IMR-90 (cell line): ENCODE measurements at regions not wholly inside any gene's neighbourhood (a gene's known extent, or its start where the extent isn't known, plus 50 kb on each side); places are given as distances from the start of the nearest gene placed in this dataset.

Source experiments
- ATAC-seq: fragments of 200-7000 bp; cut with Tn5 transposase; 2 replicates; pipeline ENCODE4 v1.9.1; 2020; ENCODE audit warnings: low read depth, mild to moderate bottlenecking, moderate library complexity
- BruUV-seq: library from RNA; stranded (reverse); fragments of 400-500 nt; replicated peaks from 2 replicates; lab custom pipeline; 2021; lab: Mats Ljungman, UMichigan
- CTCF ChIA-PET: fragments of 300-600 bp; formaldehyde crosslinking; extraction: SDS; loops from one replicate; lab custom pipeline; 2021; ENCODE audit warnings: antibody characterized with exemption; lab: Yijun Ruan, JAX
- POLR2A ChIA-PET: fragments of 300-600 bp; sonication (Branson Sonifier 250); formaldehyde crosslinking; loops from one replicate; lab custom pipeline; 2022; ENCODE audit warnings: antibody characterized with exemption; ENCODE audit not compliant: unreplicated experiment; lab: Charles Lee
- DNase-seq: peaks from one replicate; pipeline ENCODE4 v3.0.0; 2013
- H2AFZ ChIP-seq: replicated peaks from 2 replicates; pipeline ENCODE3; 2013; ENCODE audit warnings: low read length, mild to moderate bottlenecking; ENCODE audit not compliant: poor library complexity
- H2AK5ac ChIP-seq: 2 replicates; pipeline ENCODE4 v1.6.1; 2013; ENCODE audit warnings: low read depth, low read length, inconsistent platforms
- H2AK9ac ChIP-seq: replicated peaks from 2 replicates; pipeline ENCODE3; 2013; ENCODE audit warnings: mild to moderate bottlenecking, low read depth, low read length, moderate library complexity; ENCODE audit not compliant: poor library complexity
- H2BK120ac ChIP-seq: 2 replicates; pipeline ENCODE4 v1.6.1; 2013; ENCODE audit warnings: low read depth, low read length, inconsistent platforms
- H2BK15ac ChIP-seq: 3 replicates; pipeline ENCODE4 v1.6.1; 2013; ENCODE audit warnings: low read depth, low read length, inconsistent platforms
- H2BK20ac ChIP-seq: 2 replicates; pipeline ENCODE4 v1.6.1; 2013; ENCODE audit warnings: low read depth, mild to moderate bottlenecking, inconsistent platforms, low read length, moderate library complexity
- H2BK5ac ChIP-seq: 2 replicates; pipeline ENCODE4 v1.6.1; 2013; ENCODE audit warnings: mild to moderate bottlenecking, low read depth, low read length, inconsistent platforms; ENCODE audit not compliant: poor library complexity, severe bottlenecking
- H3K14ac ChIP-seq: replicated peaks from 2 replicates; pipeline ENCODE4 v1.6.1; 2013; ENCODE audit warnings: low read depth, low read length, inconsistent platforms
- H3K18ac ChIP-seq: 2 replicates; pipeline ENCODE4 v1.6.1; 2013; ENCODE audit warnings: low read depth, low read length, control low read depth
- H3K23ac ChIP-seq: 2 replicates; pipeline ENCODE4 v1.6.1; 2013; ENCODE audit warnings: low read depth, low read length, inconsistent platforms
- H3K27ac ChIP-seq: 2 replicates; pipeline ENCODE4 v1.5.1; 2013; ENCODE audit warnings: mild to moderate bottlenecking, control low read depth, low read length; ENCODE audit not compliant: insufficient read depth
- H3K27me3 ChIP-seq: 2 replicates; pipeline ENCODE4 v1.6.1; 2013; ENCODE audit warnings: low read length; ENCODE audit not compliant: control insufficient read depth, insufficient read depth
- H3K36me3 ChIP-seq: 2 replicates; pipeline ENCODE4 v1.6.1; 2013; ENCODE audit warnings: low read length, mixed read lengths; ENCODE audit not compliant: control insufficient read depth, insufficient read depth
- H3K4ac ChIP-seq: 2 replicates; pipeline ENCODE4 v1.6.1; 2013; ENCODE audit warnings: low read depth, low read length, inconsistent platforms
- H3K4me1 ChIP-seq: 2 replicates; pipeline ENCODE4 v1.6.1; 2013; ENCODE audit warnings: low read length, mixed read lengths; ENCODE audit not compliant: control insufficient read depth, insufficient read depth
- H3K4me2 ChIP-seq: 2 replicates; pipeline ENCODE4 v1.6.1; 2013; ENCODE audit warnings: low read depth, mild to moderate bottlenecking, control low read depth, low read length, moderate library complexity
- H3K4me3 ChIP-seq: 2 replicates; pipeline ENCODE4 v1.5.1; 2013; ENCODE audit warnings: low read depth, mild to moderate bottlenecking, control low read depth, low read length, moderate library complexity; ENCODE audit not compliant: insufficient read depth
- H3K56ac ChIP-seq: 2 replicates; pipeline ENCODE4 v1.6.1; 2013; ENCODE audit warnings: low read length, inconsistent platforms; ENCODE audit not compliant: insufficient read depth; ENCODE audit errors: extremely low read depth
- H3K79me1 ChIP-seq, 2 experiments: 2 replicates each; pipeline ENCODE4 v1.6.1; 2013; ENCODE audit warnings: low read length in 2 of 2, inconsistent platforms in 1 of 2, low read depth in 1 of 2
- H3K9ac ChIP-seq: 2 replicates; pipeline ENCODE4 v1.6.1; 2013; ENCODE audit warnings: low read depth, low read length, control low read depth
- H3K9me1 ChIP-seq: 2 replicates; pipeline ENCODE4 v1.6.1; 2013; ENCODE audit warnings: low read length, inconsistent platforms; ENCODE audit not compliant: insufficient read depth
- H3K9me3 ChIP-seq: 2 replicates; pipeline ENCODE4 v1.6.1; 2013; ENCODE audit warnings: low read length; ENCODE audit not compliant: control insufficient read depth, insufficient read depth
- H4K20me1 ChIP-seq: 2 replicates; pipeline ENCODE4 v1.6.1; 2013; ENCODE audit warnings: low read length, inconsistent platforms; ENCODE audit not compliant: insufficient read depth
- H4K5ac ChIP-seq: 2 replicates; pipeline ENCODE4 v1.6.1; 2013; ENCODE audit warnings: mild to moderate bottlenecking, low read depth, low read length, control low read depth
- H4K8ac ChIP-seq, 2 experiments: 2 replicates each; pipeline ENCODE4 v1.6.1; 2013; ENCODE audit warnings: low read depth in 2 of 2, low read length in 2 of 2, control low read depth in 1 of 2, inconsistent platforms in 1 of 2
- H4K91ac ChIP-seq: 2 replicates; pipeline ENCODE4 v1.6.1; 2013; ENCODE audit warnings: low read depth, low read length, inconsistent platforms; ENCODE audit not compliant: insufficient read depth
- BHLHE40 ChIP-seq: fragments of 150-350 bp; IDR thresholded peaks from 2 replicates; pipeline ENCODE4 v1.6.1; 2016; ENCODE audit warnings: mild to moderate bottlenecking, low read depth, low read length
- CEBPB ChIP-seq: IDR thresholded peaks from 2 replicates; pipeline ENCODE4 v1.6.1; 2012; ENCODE audit warnings: low read depth, low read length, improper control_type of control experiment
- CHD1 ChIP-seq: IDR thresholded peaks from 2 replicates; pipeline ENCODE4 v1.6.1; 2012; ENCODE audit warnings: low read depth, low read length, improper control_type of control experiment
- MAZ ChIP-seq: IDR thresholded peaks from 2 replicates; pipeline ENCODE4 v1.6.1; 2012; ENCODE audit warnings: low read depth, mild to moderate bottlenecking, low read length, improper control_type of control experiment, moderate library complexity, borderline replicate concordance
- RCOR1 ChIP-seq: IDR thresholded peaks from 2 replicates; pipeline ENCODE4 v1.6.1; 2012; ENCODE audit warnings: mild to moderate bottlenecking, low read length, improper control_type of control experiment; ENCODE audit not compliant: insufficient replicate concordance
- RFX5 ChIP-seq: IDR thresholded peaks from 2 replicates; pipeline ENCODE4 v1.8.0; 2012; ENCODE audit warnings: low read depth, mild to moderate bottlenecking, low read length, moderate library complexity
- WGBS, 2 experiments: methylation state at CpG; one replicate each; pipeline versions ENCODE4 v1.1.5 to v1.1.7; 2013; ENCODE audit warnings: missing lambda C conversion rate in 2 of 2; ENCODE audit not compliant: insufficient read length in 1 of 2; ENCODE audit errors: extremely low coverage in 2 of 2; 5-methylcytosine and 5-hydroxymethylcytosine counted together
- dilution Hi-C: fragments of 300-500 bp; cut with HindIII; formaldehyde crosslinking; loops from one replicate; pipeline ENCODE4 v1.14.3; 2018; ENCODE audit warnings: low sequenced_read_pairs; ENCODE audit not compliant: unreplicated experiment
- in situ Hi-C: fragments of 300-500 bp; cut with MboI; formaldehyde crosslinking; loops from 3 replicates; pipeline ENCODE4 v1.14.3; 2019; ENCODE audit warnings: low sequenced_read_pairs, inconsistent platforms, mixed read lengths
- intact Hi-C: fragments of 100-400 bp; cut with micrococcal nuclease; formaldehyde crosslinking; loops from 2 replicates; pipeline ENCODE4 v1.10.0; 2022
- TF ChIP-seq, protein P1 (sequence below): fragments of 150-350 bp; IDR thresholded peaks from 2 replicates; pipeline ENCODE4 v1.6.1; 2016; ENCODE audit warnings: low read depth, mild to moderate bottlenecking, low read length, moderate library complexity, borderline replicate concordance
- TF ChIP-seq, protein P2 (sequence below): fragments of 150-350 bp; IDR thresholded peaks from 2 replicates; pipeline ENCODE4 v1.6.1; 2017; ENCODE audit warnings: mild to moderate bottlenecking, antibody characterized with exemption, low read length, low read depth

- Histone ChIP-seq H3K9ac (no peak overlapping the region), H2AK9ac (no peak overlapping the region), H4K20me1 (no peaks in the 10 kb centered on the region), H4K8ac (no peak overlapping the region), H3K4ac (no peak overlapping the region), H2BK15ac (no peak overlapping the region), H3K36me3 (no peaks in the 10 kb centered on the region), H2BK20ac (no peak overlapping the region), H3K14ac (no peak overlapping the region), H3K79me1 (no peaks in the 10 kb centered on the region), H3K23ac (no peak overlapping the region), H3K27me3 (no peaks in the 10 kb centered on the region), H3K9me1 (no peaks in the 10 kb centered on the region), H3K27ac (no peak overlapping the region), H4K5ac (no peak overlapping the region), H3K4me3 (no peak overlapping the region), H3K56ac (no peak overlapping the region), H2BK120ac (no peak overlapping the region), H3K18ac (no peak overlapping the region), H4K91ac (no peak overlapping the region), H3K9me3 (no peaks in the 10 kb centered on the region; the same call in 1 of the 2 replicates), H2AFZ (no peak overlapping the region), H3K4me1 (no peaks in the 10 kb centered on the region), H2BK5ac (no peak overlapping the region), H3K4me2 (no peak overlapping the region), H2AK5ac (no peak overlapping the region)
- no peak for DNase-seq
- dilution Hi-C loops = no loop called here
- no peak for ATAC-seq
- ChIA-PET POLR2A (no interaction called here), CTCF (no interaction called here)
- intact Hi-C loops = no loop called here
- BruUV-seq = no TSS peak
- TF ChIP-seq MAZ (no peak), BHLHE40 (no peak), RCOR1 (no peak), CHD1 (no peak), CEBPB (no peak), RFX5 (no peak)
- TF ChIP-seq, protein P1, sequence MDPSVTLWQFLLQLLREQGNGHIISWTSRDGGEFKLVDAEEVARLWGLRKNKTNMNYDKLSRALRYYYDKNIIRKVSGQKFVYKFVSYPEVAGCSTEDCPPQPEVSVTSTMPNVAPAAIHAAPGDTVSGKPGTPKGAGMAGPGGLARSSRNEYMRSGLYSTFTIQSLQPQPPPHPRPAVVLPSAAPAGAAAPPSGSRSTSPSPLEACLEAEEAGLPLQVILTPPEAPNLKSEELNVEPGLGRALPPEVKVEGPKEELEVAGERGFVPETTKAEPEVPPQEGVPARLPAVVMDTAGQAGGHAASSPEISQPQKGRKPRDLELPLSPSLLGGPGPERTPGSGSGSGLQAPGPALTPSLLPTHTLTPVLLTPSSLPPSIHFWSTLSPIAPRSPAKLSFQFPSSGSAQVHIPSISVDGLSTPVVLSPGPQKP = no peak
- TF ChIP-seq, protein P2, sequence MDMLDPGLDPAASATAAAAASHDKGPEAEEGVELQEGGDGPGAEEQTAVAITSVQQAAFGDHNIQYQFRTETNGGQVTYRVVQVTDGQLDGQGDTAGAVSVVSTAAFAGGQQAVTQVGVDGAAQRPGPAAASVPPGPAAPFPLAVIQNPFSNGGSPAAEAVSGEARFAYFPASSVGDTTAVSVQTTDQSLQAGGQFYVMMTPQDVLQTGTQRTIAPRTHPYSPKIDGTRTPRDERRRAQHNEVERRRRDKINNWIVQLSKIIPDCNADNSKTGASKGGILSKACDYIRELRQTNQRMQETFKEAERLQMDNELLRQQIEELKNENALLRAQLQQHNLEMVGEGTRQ = no peak
- in situ Hi-C loops = no loop called here
- WGBS, 2 experiments = no CpG with 5 or more reads among the region's 4 CpGs
These were observed 171.2 kb upstream of the DMAC1 start for GRCh38 chr9:7970681-7971330.
